Psoas muscle (tissue), 7 donors: ENCODE measurements at regions not wholly inside any gene's neighbourhood (a gene's known extent, or its start where the extent isn't known, plus 50 kb on each side); places are given as distances from the start of the nearest gene placed in this dataset.

Source experiments
- ATAC-seq, 4 donors: fragments of 200-7000 bp; cut with Tn5 transposase; one replicate each; pipeline ENCODE4 v1.9.1; 2020; ENCODE audit warnings: moderate library complexity in 3 of 4, mild to moderate bottlenecking in 2 of 4
- DNase-seq, 2 donors: peaks; one replicate each; pipeline ENCODE4 v3.0.0-alpha.2; 2020
- H3K27ac ChIP-seq: fragments of 200-600 bp; one replicate; pipeline ENCODE4 v1.8.0; 2022
- H3K27me3 ChIP-seq, 3 donors: fragments of 200-600 bp in 1 of 3; one replicate each; pipeline versions ENCODE4 v1.6.1 to v1.8.0; 2013 to 2022; ENCODE audit warnings: low read length in 2 of 3, mild to moderate bottlenecking in 2 of 3, moderate library complexity in 1 of 3; ENCODE audit not compliant: insufficient read depth in 3 of 3
- H3K36me3 ChIP-seq, 2 donors: fragments of 200-600 bp in 1 of 2; one replicate each; pipeline versions ENCODE4 v1.6.1 to v1.8.0; 2013 to 2022; ENCODE audit warnings: low read depth in 1 of 2, mild to moderate bottlenecking in 1 of 2, moderate library complexity in 1 of 2; ENCODE audit not compliant: insufficient read depth in 1 of 2
- H3K4me1 ChIP-seq: fragments of 200-600 bp; one replicate; pipeline ENCODE4 v1.8.0; 2022
- H3K4me3 ChIP-seq: fragments of 200-600 bp; one replicate; pipeline ENCODE4 v1.8.0; 2022; ENCODE audit warnings: mild to moderate bottlenecking
- H3K9me3 ChIP-seq: fragments of 200-600 bp; one replicate; pipeline ENCODE4 v1.8.0; 2022
- CTCF ChIP-seq: fragments of 200-600 bp; IDR thresholded peaks from one replicate; pipeline ENCODE4 v1.8.0; 2022; ENCODE audit warnings: antibody characterized with exemption
- WGBS, 3 donors: extraction: QIAGEN DNeasy Blood & Tissue Kit; methylation state at CpG; one replicate each; pipeline versions ENCODE4 v1.1.6 to v1.1.7; 2013; 5-methylcytosine and 5-hydroxymethylcytosine counted together
- intact Hi-C, 2 donors: fragments of 100-400 bp; cut with DNase I; formaldehyde crosslinking; loops; one replicate each; pipeline versions ENCODE4 v1.11.0 to v1.14.2; 2022
- donor health status: healthy with polysubstance abuse.
- donor health status: DM: no; HTN: no; CAD: no; lungs with moderate emphysema.
- donor health status: Bipolar disorder and iron deficiency.
- donor health status: healthy.
- donor health status: DM: yes; HTN: yes; CAD: no.
- donor health status: DM: no; HTN: no; CAD: no.
- donor health status: DM: yes; HTN: yes; CAD: no.

GRCh38 chr7:68559518-68559917, 1038.8 kb upstream of the AUTS2 start:
- intact Hi-C loops: no loop called here
- Histone ChIP-seq H3K27ac (no peak overlapping the region), H3K4me1 (no peaks in the 10 kb centered on the region), H3K4me3 (no peak overlapping the region), H3K36me3 (no peaks in the 10 kb centered on the region), H3K9me3 (no peaks in the 10 kb centered on the region), H3K27me3 (peaks cover 0 to 4% (median 0%) of the 10 kb centered on the region in 3 donors)
- no peak for ATAC-seq
- WGBS, 3 donors: 91 to 96% (median 93%) methylated on average over 1 of the region's 1 CpG
- no peak for DNase-seq
- TF ChIP-seq CTCF: no peak

GRCh38 chr7:68562323-68562899, 1035.9 kb upstream of the AUTS2 start:
- H3K36me3 ChIP-seq: no peaks in the 10 kb centered on the region
- TF ChIP-seq CTCF: no peak
- 55 to 60% (median 56%) methylated on average over 6 of the region's 6 CpGs for WGBS, 3 donors

GRCh38 chr7:68564306-68565135, 1033.8 kb upstream of the AUTS2 start:
- intact Hi-C loops: no loop called here
- WGBS, 3 donors: 47 to 51% (median 49%) methylated on average over 6 of the region's 6 CpGs
- Histone ChIP-seq H3K27ac (no peak overlapping the region), H3K27me3 (no peaks in the 10 kb centered on the region), H3K4me1 (no peaks in the 10 kb centered on the region), H3K4me3 (no peak overlapping the region), H3K9me3 (peaks cover 2% of the 10 kb centered on the region), H3K36me3 (no peaks in the 10 kb centered on the region)
- DNase-seq: no peak
- TF ChIP-seq CTCF: no peak
- no peak for ATAC-seq

More at GRCh38 chr7:68562323-68562899, 1035.9 kb upstream of the AUTS2 start:
- H3K9me3 ChIP-seq: no peaks in the 10 kb centered on the region
- DNase-seq: no peak
- intact Hi-C loops: no loop called here
- no peak for ATAC-seq
- H3K27me3 ChIP-seq: peaks cover 0 to 4% (median 0%) of the 10 kb centered on the region in 3 donors
- no peaks in the 10 kb centered on the region for H3K4me1 ChIP-seq
- H3K27ac ChIP-seq: no peak overlapping the region
- no peak overlapping the region for H3K4me3 ChIP-seq

- intact Hi-C loops: no loop called here
- Histone ChIP-seq H3K4me3 (no peak overlapping the region), H3K4me1 (no peaks in the 10 kb centered on the region), H3K27ac (no peak overlapping the region), H3K9me3 (peaks cover 4% of the 10 kb centered on the region), H3K36me3 (no peaks in the 10 kb centered on the region), H3K27me3 (no peaks in the 10 kb centered on the region)
- TF ChIP-seq CTCF: no peak
- DNase-seq (no peak), ATAC-seq (no peak)
Measured at GRCh38 chr7:68571286-68571685, 1027.0 kb upstream of the AUTS2 start.
